Skeletal muscle satellite cell (primary cell): ENCODE measurements at regions not wholly inside any gene's neighbourhood (a gene's known extent, or its start where the extent isn't known, plus 50 kb on each side); places are given as distances from the start of the nearest gene placed in this dataset.

ENCODE experiments used
- H3K27me3 ChIP-seq: 2 replicates; pipeline ENCODE4 v1.7.0; 2013; ENCODE audit warnings: low read length; ENCODE audit not compliant: control insufficient read depth, insufficient read depth
- H3K36me3 ChIP-seq: 2 replicates; pipeline ENCODE4 v1.7.0; 2013; ENCODE audit warnings: mild to moderate bottlenecking, control low read depth, low read length; ENCODE audit not compliant: insufficient read depth
- H3K4me1 ChIP-seq: 2 replicates; pipeline ENCODE4 v1.7.0; 2013; ENCODE audit warnings: low read length; ENCODE audit not compliant: control insufficient read depth, insufficient read depth
- H3K4me2 ChIP-seq: 2 replicates; pipeline ENCODE4 v1.7.0; 2013; ENCODE audit warnings: mild to moderate bottlenecking, low read length
- H3K4me3 ChIP-seq: 2 replicates; pipeline ENCODE4 v1.7.0; 2013; ENCODE audit warnings: low read length
- H3K9ac ChIP-seq: 2 replicates; pipeline ENCODE4 v1.7.0; 2013; ENCODE audit warnings: mild to moderate bottlenecking, low read depth, low read length, moderate library complexity
- H3K9me3 ChIP-seq: replicated peaks from 2 replicates; pipeline ENCODE4 v1.7.0; 2013; ENCODE audit warnings: mild to moderate bottlenecking, control low read depth, low read length

DNA sequence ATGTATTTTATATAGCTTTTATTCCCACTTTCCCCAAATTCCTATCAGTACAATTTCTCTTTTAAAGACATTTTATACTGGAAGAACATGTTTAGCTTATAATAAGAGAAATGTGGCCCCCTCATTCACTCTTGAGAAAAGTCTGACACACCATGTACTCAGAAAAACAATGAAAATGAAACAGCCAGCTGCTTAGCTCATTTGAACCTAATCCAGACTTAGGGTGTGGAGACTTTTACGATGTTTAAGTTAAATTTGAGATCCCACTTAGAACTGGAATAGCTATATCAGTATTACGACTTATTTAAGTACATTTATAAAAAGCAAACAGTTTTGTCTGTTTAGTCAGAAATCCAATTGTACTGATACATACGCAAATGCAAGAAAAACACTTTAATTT lies 252.3 kb upstream of the ARRDC4 start:
- Histone ChIP-seq H3K36me3 (no peaks in the 10 kb centered on the region), H3K4me3 (no peak overlapping the region), H3K9ac (no peak overlapping the region), H3K9me3 (peaks cover 8% of the 10 kb centered on the region), H3K27me3 (no peaks in the 10 kb centered on the region), H3K4me2 (no peak overlapping the region), H3K4me1 (no peaks in the 10 kb centered on the region)

- no peak overlapping the region for H3K4me3 ChIP-seq
- no peaks in the 10 kb centered on the region for H3K27me3 ChIP-seq
- H3K9me3 ChIP-seq: peaks cover 13% of the 10 kb centered on the region
- H3K4me2 ChIP-seq: no peak overlapping the region
- no peaks in the 10 kb centered on the region for H3K4me1 ChIP-seq
- no peak overlapping the region for H3K9ac ChIP-seq
- no peaks in the 10 kb centered on the region for H3K36me3 ChIP-seq
Measured at GRCh38 chr15:97712530-97712929, 248.0 kb upstream of the ARRDC4 start.

DNA sequence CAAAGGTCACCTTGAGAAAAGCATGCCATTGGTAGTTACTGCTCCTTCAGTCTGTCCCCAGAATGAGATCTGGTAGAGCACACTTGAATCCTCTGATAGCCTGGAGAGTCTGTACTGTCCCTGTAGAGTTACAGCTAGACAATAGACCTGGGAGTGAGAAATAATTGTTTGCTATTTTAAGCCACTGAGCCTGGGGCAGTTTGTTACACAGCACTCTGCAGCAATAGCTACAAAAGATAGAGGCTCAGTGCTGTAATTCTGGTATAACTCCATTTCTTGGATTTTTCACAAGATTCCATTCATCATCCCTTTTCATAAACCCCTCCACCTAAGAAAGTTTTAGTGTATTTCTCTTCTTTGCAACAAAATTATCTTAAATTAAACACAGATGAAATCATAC lies 242.7 kb upstream of the ARRDC4 start:
- H3K4me3 ChIP-seq: no peak overlapping the region
- no peaks in the 10 kb centered on the region for H3K4me1 ChIP-seq
- no peak overlapping the region for H3K9ac ChIP-seq
- no peak overlapping the region for H3K4me2 ChIP-seq
- no peaks in the 10 kb centered on the region for H3K36me3 ChIP-seq
- H3K27me3 ChIP-seq: no peaks in the 10 kb centered on the region
- peaks cover 7% of the 10 kb centered on the region for H3K9me3 ChIP-seq

DNA sequence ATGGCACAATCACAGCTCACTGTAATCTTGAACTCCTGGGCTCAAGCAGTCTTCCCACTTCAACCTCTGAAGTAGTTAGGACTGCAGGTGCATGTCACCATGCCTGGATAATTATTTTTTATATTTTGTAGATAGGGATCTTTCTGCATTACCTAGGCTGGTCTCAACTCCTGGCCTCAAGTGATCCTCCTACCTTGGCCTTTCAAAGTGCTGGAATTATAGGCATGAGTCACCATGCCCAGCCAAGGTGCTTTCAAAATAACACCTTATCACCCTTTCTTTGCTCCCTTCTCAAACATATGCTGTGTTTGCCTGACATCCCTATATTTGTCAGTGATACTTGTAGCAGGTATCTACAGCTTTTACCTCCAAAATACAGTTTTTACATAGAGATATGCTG lies 242.0 kb upstream of the ARRDC4 start:
- H3K27me3 ChIP-seq: no peaks in the 10 kb centered on the region
- no peaks in the 10 kb centered on the region for H3K36me3 ChIP-seq
- no peak overlapping the region for H3K9ac ChIP-seq
- no peaks in the 10 kb centered on the region for H3K4me1 ChIP-seq
- no peak overlapping the region for H3K4me3 ChIP-seq
- no peak overlapping the region for H3K4me2 ChIP-seq
- H3K9me3 ChIP-seq: peaks cover 7% of the 10 kb centered on the region

GRCh38 chr15:97728791-97729190 lies 231.7 kb upstream of the ARRDC4 start:
- Histone ChIP-seq H3K9me3 (no peaks in the 10 kb centered on the region), H3K4me1 (no peaks in the 10 kb centered on the region), H3K9ac (no peak overlapping the region), H3K4me3 (no peak overlapping the region), H3K36me3 (no peaks in the 10 kb centered on the region), H3K27me3 (no peaks in the 10 kb centered on the region), H3K4me2 (no peak overlapping the region)

DNA sequence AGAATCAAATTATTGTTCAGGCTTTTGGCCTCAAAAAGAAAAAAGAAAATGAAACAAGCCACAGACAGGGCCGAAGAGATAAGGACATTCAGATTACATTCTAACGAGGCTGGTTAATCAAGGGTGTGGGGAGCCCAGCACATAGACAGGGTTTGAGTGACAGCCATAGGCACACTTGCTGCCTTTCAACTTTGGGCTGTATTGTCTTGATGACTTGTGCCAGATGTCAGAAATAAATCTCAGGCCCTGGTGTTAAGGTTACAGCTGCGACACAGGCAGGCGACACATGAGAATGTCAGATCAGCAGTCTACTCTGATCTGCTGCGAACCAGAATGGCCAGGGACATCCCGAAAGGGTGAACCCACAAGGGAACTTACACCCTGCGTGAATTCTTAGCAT lies 231.2 kb upstream of the ARRDC4 start:
- Histone ChIP-seq H3K36me3 (no peaks in the 10 kb centered on the region), H3K9me3 (no peaks in the 10 kb centered on the region), H3K4me3 (no peak overlapping the region), H3K4me2 (no peak overlapping the region), H3K9ac (no peak overlapping the region), H3K27me3 (no peaks in the 10 kb centered on the region), H3K4me1 (no peaks in the 10 kb centered on the region)

- Histone ChIP-seq H3K9me3 (no peaks in the 10 kb centered on the region), H3K27me3 (no peaks in the 10 kb centered on the region), H3K4me1 (no peaks in the 10 kb centered on the region), H3K9ac (no peak overlapping the region), H3K36me3 (no peaks in the 10 kb centered on the region), H3K4me3 (no peak overlapping the region), H3K4me2 (no peak overlapping the region)
Measured at GRCh38 chr15:97730315-97730714, 230.2 kb upstream of the ARRDC4 start.

- Histone ChIP-seq H3K4me2 (no peak overlapping the region), H3K9me3 (no peaks in the 10 kb centered on the region), H3K9ac (no peak overlapping the region), H3K4me3 (no peak overlapping the region), H3K36me3 (no peaks in the 10 kb centered on the region), H3K4me1 (no peaks in the 10 kb centered on the region), H3K27me3 (no peaks in the 10 kb centered on the region)
Measured at GRCh38 chr15:97731859-97732258, 228.6 kb upstream of the ARRDC4 start.

GRCh38 chr15:97733373-97733772 lies 227.1 kb upstream of the ARRDC4 start:
- no peak overlapping the region for H3K9ac ChIP-seq
- H3K27me3 ChIP-seq: no peaks in the 10 kb centered on the region
- H3K4me2 ChIP-seq: no peak overlapping the region
- H3K36me3 ChIP-seq: no peaks in the 10 kb centered on the region
- no peak overlapping the region for H3K4me3 ChIP-seq
- H3K9me3 ChIP-seq: no peaks in the 10 kb centered on the region
- H3K4me1 ChIP-seq: no peaks in the 10 kb centered on the region

DNA sequence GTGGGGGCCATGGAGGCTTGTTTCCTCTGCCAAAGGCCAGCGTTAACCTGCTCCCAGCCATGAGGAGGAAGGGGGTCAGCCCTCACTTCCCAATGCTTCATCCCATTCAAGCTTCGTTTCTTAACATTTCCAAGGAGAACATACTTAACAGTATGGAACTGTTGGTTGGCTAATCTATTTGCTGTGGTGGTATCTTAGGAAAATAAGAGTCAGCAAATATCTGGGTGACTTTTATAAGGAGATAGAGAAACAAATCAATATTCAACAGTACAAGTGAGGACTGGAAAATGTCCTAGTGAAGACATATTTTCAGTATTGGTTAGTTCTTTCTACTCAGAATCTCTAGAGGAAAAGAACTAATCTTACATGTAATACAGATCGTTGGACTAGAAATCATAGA lies 223.8 kb upstream of the ARRDC4 start:
- Histone ChIP-seq H3K4me1 (no peaks in the 10 kb centered on the region), H3K4me2 (no peak overlapping the region), H3K9ac (no peak overlapping the region), H3K27me3 (no peaks in the 10 kb centered on the region), H3K4me3 (no peak overlapping the region), H3K36me3 (no peaks in the 10 kb centered on the region), H3K9me3 (no peaks in the 10 kb centered on the region)

GRCh38 chr15:97745481-97746071 lies 214.9 kb upstream of the ARRDC4 start:
- Histone ChIP-seq H3K9ac (no peak overlapping the region), H3K9me3 (no peaks in the 10 kb centered on the region), H3K27me3 (no peaks in the 10 kb centered on the region), H3K4me3 (no peak overlapping the region), H3K4me1 (no peaks in the 10 kb centered on the region), H3K4me2 (no peak overlapping the region), H3K36me3 (no peaks in the 10 kb centered on the region)

GRCh38 chr15:97747342-97747741 lies 213.2 kb upstream of the ARRDC4 start:
- H3K4me1 ChIP-seq: no peaks in the 10 kb centered on the region
- no peaks in the 10 kb centered on the region for H3K36me3 ChIP-seq
- H3K27me3 ChIP-seq: no peaks in the 10 kb centered on the region
- no peak overlapping the region for H3K4me2 ChIP-seq
- no peaks in the 10 kb centered on the region for H3K9me3 ChIP-seq
- H3K4me3 ChIP-seq: no peak overlapping the region
- H3K9ac ChIP-seq: no peak overlapping the region
